H9 (cell line): ENCODE measurements at regions not wholly inside any gene's neighbourhood (a gene's known extent, or its start where the extent isn't known, plus 50 kb on each side); places are given as distances from the start of the nearest gene placed in this dataset.

ENCODE experiments used
- DNase-seq: peaks from one replicate; pipeline ENCODE4 v3.0.0-alpha.2; 2017
- H2AFZ ChIP-seq: one replicate; pipeline ENCODE4 v1.6.1; 2013; ENCODE audit warnings: mild to moderate bottlenecking, low read length, control low read depth, moderate library complexity
- H2AK5ac ChIP-seq: 2 replicates; pipeline ENCODE4 v1.6.1; 2013; ENCODE audit warnings: low read length, control low read depth, mixed read lengths; ENCODE audit not compliant: insufficient read length
- H2BK120ac ChIP-seq: one replicate; pipeline ENCODE4 v1.6.1; 2013; ENCODE audit warnings: low read depth, mild to moderate bottlenecking, low read length, control low read depth, inconsistent platforms; ENCODE audit not compliant: poor library complexity, severe bottlenecking
- H2BK12ac ChIP-seq: 2 replicates; pipeline ENCODE4 v1.6.1; 2013; ENCODE audit warnings: low read length, control low read depth, mixed read lengths, low read depth; ENCODE audit not compliant: insufficient read length
- H2BK15ac ChIP-seq: 2 replicates; pipeline ENCODE4 v1.6.1; 2013; ENCODE audit warnings: low read depth, low read length, control low read depth
- H2BK20ac ChIP-seq: one replicate; pipeline ENCODE4 v1.6.1; 2013; ENCODE audit warnings: low read depth, mild to moderate bottlenecking, low read length, control low read depth, inconsistent platforms; ENCODE audit not compliant: poor library complexity, severe bottlenecking
- H2BK5ac ChIP-seq: 2 replicates; pipeline ENCODE4 v1.6.1; 2013; ENCODE audit warnings: low read length, control low read depth, mixed read lengths; ENCODE audit not compliant: insufficient read length
- H3K14ac ChIP-seq: 2 replicates; pipeline ENCODE4 v1.6.1; 2013; ENCODE audit warnings: low read length, control low read depth; ENCODE audit not compliant: insufficient read depth
- H3K18ac ChIP-seq: 2 replicates; pipeline ENCODE4 v1.6.1; 2013; ENCODE audit warnings: low read depth, mild to moderate bottlenecking, mixed read lengths, low read length, control low read depth; ENCODE audit not compliant: insufficient read length
- H3K23ac ChIP-seq: 2 replicates; pipeline ENCODE4 v1.6.1; 2013; ENCODE audit warnings: low read length, control low read depth, mixed read lengths, low read depth; ENCODE audit not compliant: insufficient read length
- H3K23me2 ChIP-seq: 2 replicates; pipeline ENCODE4 v1.6.1; 2013; ENCODE audit warnings: low read depth, mild to moderate bottlenecking, mixed read lengths, low read length, control low read depth; ENCODE audit not compliant: insufficient read length, poor library complexity, severe bottlenecking
- H3K27ac ChIP-seq: 2 replicates; pipeline ENCODE4 v1.5.1; 2013; ENCODE audit warnings: low read length, control low read depth, mixed read lengths, low read depth; ENCODE audit not compliant: insufficient read length
- H3K27me3 ChIP-seq: 2 replicates; pipeline ENCODE4 v1.6.1; 2013; ENCODE audit warnings: low read length, control low read depth, inconsistent platforms; ENCODE audit not compliant: insufficient read depth
- H3K4ac ChIP-seq: 2 replicates; pipeline ENCODE4 v1.6.1; 2013; ENCODE audit warnings: low read depth, mild to moderate bottlenecking, control low read depth, inconsistent platforms, low read length, moderate library complexity
- H3K4me1 ChIP-seq: 2 replicates; pipeline ENCODE4 v1.6.1; 2013; ENCODE audit warnings: low read length, control low read depth, inconsistent platforms; ENCODE audit not compliant: insufficient read depth
- H3K4me2 ChIP-seq: 2 replicates; pipeline ENCODE4 v1.6.1; 2013; ENCODE audit warnings: low read length, control low read depth, mixed read lengths; ENCODE audit not compliant: insufficient read length, insufficient read depth
- H3K56ac ChIP-seq: 2 replicates; pipeline ENCODE4 v1.6.1; 2013; ENCODE audit warnings: low read depth, mild to moderate bottlenecking, mixed read lengths, low read length, control low read depth; ENCODE audit not compliant: insufficient read length
- H3K79me1 ChIP-seq: 2 replicates; pipeline ENCODE4 v1.6.1; 2013; ENCODE audit warnings: low read depth, mild to moderate bottlenecking, moderate library complexity, low read length, control low read depth, inconsistent platforms; ENCODE audit not compliant: insufficient read depth, poor library complexity, severe bottlenecking
- H3K79me2 ChIP-seq: 2 replicates; pipeline ENCODE4 v1.6.1; 2013; ENCODE audit warnings: low read length, control low read depth, inconsistent platforms; ENCODE audit not compliant: insufficient read depth
- H3K9ac ChIP-seq: 2 replicates; pipeline ENCODE4 v1.6.1; 2013; ENCODE audit warnings: low read length, control low read depth, mixed read lengths; ENCODE audit not compliant: insufficient read length; ENCODE audit errors: extremely low read depth
- H3K9me3 ChIP-seq: one replicate; pipeline ENCODE4 v1.6.1; 2013; ENCODE audit warnings: low read depth, low read length, inconsistent platforms; ENCODE audit not compliant: control insufficient read depth
- H3T11ph ChIP-seq: one replicate; pipeline ENCODE4 v1.6.1; 2013; ENCODE audit warnings: mild to moderate bottlenecking, low read length, control low read depth, inconsistent platforms
- H4K20me1 ChIP-seq: one replicate; pipeline ENCODE4 v1.6.1; 2013; ENCODE audit not compliant: control insufficient read depth, insufficient read length, insufficient read depth
- H4K5ac ChIP-seq: 2 replicates; pipeline ENCODE4 v1.6.1; 2013; ENCODE audit warnings: low read depth, mild to moderate bottlenecking, mixed read lengths, low read length, control low read depth; ENCODE audit not compliant: insufficient read length
- H4K8ac ChIP-seq: replicated peaks from 2 replicates; pipeline ENCODE4 v1.6.1; 2013; ENCODE audit warnings: low read length, control low read depth, mixed read lengths, low read depth; ENCODE audit not compliant: insufficient read length
- H4K91ac ChIP-seq: 2 replicates; pipeline ENCODE4 v1.6.1; 2013; ENCODE audit warnings: low read depth, mild to moderate bottlenecking, moderate library complexity, mixed read lengths, low read length, control low read depth; ENCODE audit not compliant: insufficient read length
- H3K27ac Mint-ChIP-seq, 3 experiments: 2 replicates in 2 of 3; 3 replicates in 1 of 3; pipeline ENCODE4 v1.8.0; 2020 to 2021; ENCODE audit warnings: mixed read lengths in 3 of 3, mild to moderate bottlenecking in 1 of 3, moderate library complexity in 1 of 3
- H3K27me3 Mint-ChIP-seq: 2 replicates; pipeline ENCODE4 v1.8.0; 2021; ENCODE audit warnings: low read depth, mild to moderate bottlenecking, moderate library complexity, mixed read lengths
- H3K36me3 Mint-ChIP-seq, 3 experiments: 2 replicates in 2 of 3; 3 replicates in 1 of 3; pipeline ENCODE4 v1.8.0; 2020 to 2021; ENCODE audit warnings: low read depth in 3 of 3, mixed read lengths in 3 of 3; ENCODE audit not compliant: insufficient read depth in 1 of 3
- H3K4me1 Mint-ChIP-seq, 2 experiments: 2 replicates each; pipeline ENCODE4 v1.8.0; 2020; ENCODE audit warnings: mixed read lengths in 2 of 2
- H3K4me3 Mint-ChIP-seq, 2 experiments: 2 replicates in 1 of 2; 3 replicates in 1 of 2; pipeline ENCODE4 v1.8.0; 2020 to 2021; ENCODE audit warnings: mild to moderate bottlenecking in 2 of 2, mixed read lengths in 2 of 2, moderate library complexity in 1 of 2
- H3K9me3 Mint-ChIP-seq, 2 experiments: 2 replicates in 1 of 2; 3 replicates in 1 of 2; pipeline ENCODE4 v1.8.0; 2020; ENCODE audit warnings: mild to moderate bottlenecking in 2 of 2, mixed read lengths in 2 of 2, moderate library complexity in 1 of 2
- WGBS: extraction: QIAGEN DNeasy Blood & Tissue Kit; methylation state at CpG from one replicate; pipeline ENCODE4 v1.1.7; 2013; ENCODE audit warnings: missing lambda C conversion rate, low lambda C conversion rate, mixed read lengths; ENCODE audit not compliant: insufficient read length; ENCODE audit errors: extremely low coverage; 5-methylcytosine and 5-hydroxymethylcytosine counted together
- TF ChIP-seq, protein P1 (sequence below): fragments of 200-600 bp; sonication (generic); conservative IDR thresholded peaks from 3 replicates; pipeline ENCODE4 v1.8.0; 2021; ENCODE audit warnings: antibody characterized with exemption, mild to moderate bottlenecking

DNA sequence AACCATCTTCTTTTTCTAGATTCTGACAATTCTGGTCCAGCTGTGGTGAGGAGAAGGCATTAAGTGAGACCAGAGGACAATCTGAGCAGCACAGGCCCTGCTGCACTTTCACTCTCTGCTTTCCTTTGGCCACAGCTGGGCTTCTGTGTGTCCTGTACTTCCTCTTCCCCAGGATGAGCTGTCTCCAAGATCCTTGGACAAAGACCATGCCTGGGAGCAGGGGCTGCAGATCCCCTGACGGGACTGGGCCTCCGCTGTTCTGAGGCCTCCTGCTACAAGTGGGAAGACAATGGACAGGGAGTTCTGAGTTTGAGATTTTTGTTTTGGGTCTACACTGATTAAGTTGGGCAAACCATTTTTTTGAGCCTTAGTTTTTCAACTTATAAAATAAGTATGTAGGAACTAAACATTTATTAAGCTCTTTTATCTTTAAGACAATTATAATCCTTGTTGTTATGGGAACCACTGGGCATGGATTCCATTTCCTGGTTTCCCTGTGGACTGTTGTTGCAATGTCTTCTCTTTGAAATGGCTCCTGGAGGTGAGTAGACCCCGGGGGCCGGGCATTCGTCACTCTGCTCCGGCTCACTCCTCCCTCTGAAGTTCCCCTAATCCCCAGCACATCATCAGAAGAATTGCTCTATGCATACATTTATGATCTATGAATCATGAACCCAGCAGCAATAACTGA, 266.6 kb downstream of the ACTR3 start:
- Histone ChIP-seq H2AK5ac (no peak overlapping the region), H4K20me1 (no peaks in the 10 kb centered on the region), H3K27ac (no peak overlapping the region), H2AFZ (no peak overlapping the region), H3K4me2 (no peak overlapping the region), H4K5ac (no peak overlapping the region), H3K18ac (no peak overlapping the region), H2BK12ac (no peak overlapping the region), H3K4ac (no peak overlapping the region), H3K23ac (no peak overlapping the region), H3K23me2 (no peaks in the 10 kb centered on the region), H3T11ph (no peak overlapping the region), H3K9ac (no peak overlapping the region), H4K8ac (no peak overlapping the region), H3K14ac (no peak overlapping the region), H3K79me1 (no peaks in the 10 kb centered on the region), H3K27me3 (no peaks in the 10 kb centered on the region), H3K4me1 (no peaks in the 10 kb centered on the region), H4K91ac (no peak overlapping the region), H2BK5ac (no peak overlapping the region), H2BK20ac (no peak overlapping the region), H2BK120ac (no peak overlapping the region), H3K56ac (no peak overlapping the region), H3K9me3 (no peaks in the 10 kb centered on the region), H2BK15ac (no peak overlapping the region), H3K79me2 (no peaks in the 10 kb centered on the region)
- peaks cover 0 to 4% (median 0%) of the 10 kb centered on the region in 3 experiments; a peak in 3 of 7 replicates for H3K36me3 Mint-ChIP-seq
- no peak overlapping the region for H3K4me3 Mint-ChIP-seq
- peaks cover 2% of the 10 kb centered on the region; the same call in 1 of the 2 replicates for H3K27me3 Mint-ChIP-seq
- DNase-seq = no peak
- peaks cover 3 to 4% of the 10 kb centered on the region in 2 experiments; a peak in 1 of 4 replicates for H3K4me1 Mint-ChIP-seq
- TF ChIP-seq, protein P1, sequence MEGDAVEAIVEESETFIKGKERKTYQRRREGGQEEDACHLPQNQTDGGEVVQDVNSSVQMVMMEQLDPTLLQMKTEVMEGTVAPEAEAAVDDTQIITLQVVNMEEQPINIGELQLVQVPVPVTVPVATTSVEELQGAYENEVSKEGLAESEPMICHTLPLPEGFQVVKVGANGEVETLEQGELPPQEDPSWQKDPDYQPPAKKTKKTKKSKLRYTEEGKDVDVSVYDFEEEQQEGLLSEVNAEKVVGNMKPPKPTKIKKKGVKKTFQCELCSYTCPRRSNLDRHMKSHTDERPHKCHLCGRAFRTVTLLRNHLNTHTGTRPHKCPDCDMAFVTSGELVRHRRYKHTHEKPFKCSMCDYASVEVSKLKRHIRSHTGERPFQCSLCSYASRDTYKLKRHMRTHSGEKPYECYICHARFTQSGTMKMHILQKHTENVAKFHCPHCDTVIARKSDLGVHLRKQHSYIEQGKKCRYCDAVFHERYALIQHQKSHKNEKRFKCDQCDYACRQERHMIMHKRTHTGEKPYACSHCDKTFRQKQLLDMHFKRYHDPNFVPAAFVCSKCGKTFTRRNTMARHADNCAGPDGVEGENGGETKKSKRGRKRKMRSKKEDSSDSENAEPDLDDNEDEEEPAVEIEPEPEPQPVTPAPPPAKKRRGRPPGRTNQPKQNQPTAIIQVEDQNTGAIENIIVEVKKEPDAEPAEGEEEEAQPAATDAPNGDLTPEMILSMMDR = no peak
- H3K27ac Mint-ChIP-seq = no peak overlapping the region
- no CpG with 5 or more reads among the region's 6 CpGs for WGBS
- peaks cover 4 to 8% of the 10 kb centered on the region in 2 experiments; a peak in 3 of 5 replicates for H3K9me3 Mint-ChIP-seq
